GM23338 (cell line): ENCODE measurements at regions not wholly inside any gene's neighbourhood (a gene's known extent, or its start where the extent isn't known, plus 50 kb on each side); places are given as distances from the start of the nearest gene placed in this dataset.

ENCODE experiments used
- ATAC-seq: fragments of 200-7000 bp; cut with Tn5 transposase; 3 replicates; pipeline ENCODE4 v1.9.1; 2020
- DNase-seq: peaks from one replicate; pipeline ENCODE4 v3.0.0-alpha.2; 2015; ENCODE audit warnings: low spot score
- H2AFZ ChIP-seq: fragments of 200-600 bp; sonication (generic); 2 replicates; pipeline ENCODE4 v1.8.0; 2016; ENCODE audit warnings: antibody characterized with exemption, mild to moderate bottlenecking, moderate library complexity
- H3F3A ChIP-seq: fragments of 200-600 bp; sonication (generic); replicated peaks from 2 replicates; pipeline ENCODE4 v1.8.0; 2017; ENCODE audit warnings: antibody characterized with exemption, mixed run types, low read depth
- H3K27ac ChIP-seq: fragments of 200-600 bp; sonication (generic); 2 replicates; pipeline ENCODE4 v1.6.1; 2016; ENCODE audit warnings: low read depth
- H3K27me3 ChIP-seq: fragments of 200-600 bp; sonication (generic); 2 replicates; pipeline ENCODE4 v1.8.0; 2016; ENCODE audit warnings: mild to moderate bottlenecking, mixed run types, moderate library complexity; ENCODE audit not compliant: insufficient read depth
- H3K36me3 ChIP-seq: fragments of 200-600 bp; sonication (generic); 2 replicates; pipeline ENCODE4 v1.8.0; 2016; ENCODE audit warnings: mild to moderate bottlenecking; ENCODE audit not compliant: insufficient read depth
- H3K4me1 ChIP-seq: fragments of 200-600 bp; sonication (generic); 2 replicates; pipeline ENCODE4 v1.8.0; 2016; ENCODE audit warnings: mild to moderate bottlenecking, moderate library complexity; ENCODE audit not compliant: insufficient read depth
- H3K4me2 ChIP-seq: fragments of 200-600 bp; sonication (generic); 2 replicates; pipeline ENCODE4 v1.7.1; 2017; ENCODE audit warnings: mixed run types
- H3K4me3 ChIP-seq: fragments of 200-600 bp; sonication (generic); 2 replicates; pipeline ENCODE4 v1.6.1; 2016; ENCODE audit warnings: mixed run types
- H3K79me2 ChIP-seq: fragments of 200-600 bp; sonication (generic); replicated peaks from 2 replicates; pipeline ENCODE4 v1.8.0; 2017; ENCODE audit warnings: mild to moderate bottlenecking; ENCODE audit not compliant: insufficient read depth
- H3K9me2 ChIP-seq: fragments of 200-600 bp; sonication (generic); 2 replicates; pipeline ENCODE4 v1.8.0; 2017; ENCODE audit not compliant: insufficient read depth
- H4K20me1 ChIP-seq: fragments of 200-600 bp; sonication (generic); replicated peaks from 2 replicates; pipeline ENCODE4 v1.8.0; 2017; ENCODE audit warnings: mild to moderate bottlenecking; ENCODE audit not compliant: insufficient read depth
- H3K27ac Mint-ChIP-seq: 2 replicates; pipeline ENCODE4 v1.8.0; 2020; ENCODE audit warnings: inconsistent platforms, mild to moderate bottlenecking, moderate library complexity, mixed read lengths
- H3K27me3 Mint-ChIP-seq: 3 replicates; pipeline ENCODE4 v1.8.0; 2022; ENCODE audit warnings: low read depth, mild to moderate bottlenecking, moderate library complexity, mixed read lengths, inconsistent platforms; ENCODE audit not compliant: insufficient read depth, poor library complexity
- H3K36me3 Mint-ChIP-seq: 3 replicates; pipeline ENCODE4 v1.8.0; 2021; ENCODE audit warnings: low read depth, mild to moderate bottlenecking, inconsistent platforms, moderate library complexity, mixed read lengths
- H3K4me1 Mint-ChIP-seq: 3 replicates; pipeline ENCODE4 v1.8.0; 2020; ENCODE audit warnings: mild to moderate bottlenecking, inconsistent platforms, mixed read lengths
- H3K4me3 Mint-ChIP-seq: 3 replicates; pipeline ENCODE4 v1.8.0; 2021; ENCODE audit warnings: moderate library complexity, mild to moderate bottlenecking, inconsistent platforms, mixed read lengths
- H3K9me3 Mint-ChIP-seq: 3 replicates; pipeline ENCODE4 v1.8.0; 2020; ENCODE audit warnings: moderate library complexity, mild to moderate bottlenecking, inconsistent platforms, mixed read lengths
- CREB1 ChIP-seq: fragments of 250-450 bp; sonication (Bioruptor Pico); IDR thresholded peaks from 2 replicates; pipeline ENCODE4 v1.5.0; 2020; ENCODE audit warnings: low read depth, mild to moderate bottlenecking, moderate library complexity
- EZH2 ChIP-seq: fragments of 200-600 bp; sonication (generic); IDR thresholded peaks from one replicate; pipeline ENCODE4 v1.8.0; 2017; ENCODE audit warnings: antibody characterized with exemption, mild to moderate bottlenecking, low read depth; ENCODE audit not compliant: unreplicated experiment
- EZH2phosphoT487 ChIP-seq: fragments of 200-600 bp; sonication (generic); IDR thresholded peaks from one replicate; pipeline ENCODE4 v1.8.1; 2018; ENCODE audit warnings: antibody characterized with exemption; ENCODE audit not compliant: unreplicated experiment
- JUNB ChIP-seq: IDR thresholded peaks from one replicate; pipeline ENCODE4 v1.6.1; 2016; ENCODE audit warnings: antibody characterized with exemption; ENCODE audit not compliant: unreplicated experiment
- NANOG ChIP-seq: IDR thresholded peaks from 2 replicates; pipeline ENCODE4 v1.6.1; 2016; ENCODE audit warnings: antibody characterized with exemption, borderline replicate concordance
- POLR2AphosphoS5 ChIP-seq: IDR thresholded peaks from 2 replicates; pipeline ENCODE4 v1.6.1; 2016; ENCODE audit warnings: antibody characterized with exemption, low read depth
- ZNF114 ChIP-seq: fragments of 250-450 bp; sonication (Bioruptor Pico); IDR thresholded peaks from 2 replicates; pipeline ENCODE4 v1.5.0; 2020; ENCODE audit warnings: mild to moderate bottlenecking, moderate library complexity
- ZNF331 ChIP-seq: fragments of 250-450 bp; sonication (Bioruptor Pico); IDR thresholded peaks from 2 replicates; pipeline ENCODE4 v1.5.0; 2020; ENCODE audit warnings: low read depth, mild to moderate bottlenecking, moderate library complexity
- TF ChIP-seq, protein P1 (sequence below): IDR thresholded peaks from one replicate; pipeline ENCODE4 v1.6.1; 2018; ENCODE audit warnings: antibody characterized with exemption; ENCODE audit not compliant: unreplicated experiment
- TF ChIP-seq, protein P2 (sequence below): IDR thresholded peaks from 2 replicates; pipeline ENCODE4 v1.6.1; 2016; ENCODE audit warnings: antibody characterized with exemption

GRCh38 chr5:155316070-155316714 lies 302.6 kb downstream of the KIF4B start (continued):
- TF ChIP-seq, protein P1, sequence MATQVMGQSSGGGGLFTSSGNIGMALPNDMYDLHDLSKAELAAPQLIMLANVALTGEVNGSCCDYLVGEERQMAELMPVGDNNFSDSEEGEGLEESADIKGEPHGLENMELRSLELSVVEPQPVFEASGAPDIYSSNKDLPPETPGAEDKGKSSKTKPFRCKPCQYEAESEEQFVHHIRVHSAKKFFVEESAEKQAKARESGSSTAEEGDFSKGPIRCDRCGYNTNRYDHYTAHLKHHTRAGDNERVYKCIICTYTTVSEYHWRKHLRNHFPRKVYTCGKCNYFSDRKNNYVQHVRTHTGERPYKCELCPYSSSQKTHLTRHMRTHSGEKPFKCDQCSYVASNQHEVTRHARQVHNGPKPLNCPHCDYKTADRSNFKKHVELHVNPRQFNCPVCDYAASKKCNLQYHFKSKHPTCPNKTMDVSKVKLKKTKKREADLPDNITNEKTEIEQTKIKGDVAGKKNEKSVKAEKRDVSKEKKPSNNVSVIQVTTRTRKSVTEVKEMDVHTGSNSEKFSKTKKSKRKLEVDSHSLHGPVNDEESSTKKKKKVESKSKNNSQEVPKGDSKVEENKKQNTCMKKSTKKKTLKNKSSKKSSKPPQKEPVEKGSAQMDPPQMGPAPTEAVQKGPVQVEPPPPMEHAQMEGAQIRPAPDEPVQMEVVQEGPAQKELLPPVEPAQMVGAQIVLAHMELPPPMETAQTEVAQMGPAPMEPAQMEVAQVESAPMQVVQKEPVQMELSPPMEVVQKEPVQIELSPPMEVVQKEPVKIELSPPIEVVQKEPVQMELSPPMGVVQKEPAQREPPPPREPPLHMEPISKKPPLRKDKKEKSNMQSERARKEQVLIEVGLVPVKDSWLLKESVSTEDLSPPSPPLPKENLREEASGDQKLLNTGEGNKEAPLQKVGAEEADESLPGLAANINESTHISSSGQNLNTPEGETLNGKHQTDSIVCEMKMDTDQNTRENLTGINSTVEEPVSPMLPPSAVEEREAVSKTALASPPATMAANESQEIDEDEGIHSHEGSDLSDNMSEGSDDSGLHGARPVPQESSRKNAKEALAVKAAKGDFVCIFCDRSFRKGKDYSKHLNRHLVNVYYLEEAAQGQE = no peak
- TF ChIP-seq ZNF114 (CRISPR knock-in tag) (no peak), EZH2 (no peak)
- TF ChIP-seq, protein P2, sequence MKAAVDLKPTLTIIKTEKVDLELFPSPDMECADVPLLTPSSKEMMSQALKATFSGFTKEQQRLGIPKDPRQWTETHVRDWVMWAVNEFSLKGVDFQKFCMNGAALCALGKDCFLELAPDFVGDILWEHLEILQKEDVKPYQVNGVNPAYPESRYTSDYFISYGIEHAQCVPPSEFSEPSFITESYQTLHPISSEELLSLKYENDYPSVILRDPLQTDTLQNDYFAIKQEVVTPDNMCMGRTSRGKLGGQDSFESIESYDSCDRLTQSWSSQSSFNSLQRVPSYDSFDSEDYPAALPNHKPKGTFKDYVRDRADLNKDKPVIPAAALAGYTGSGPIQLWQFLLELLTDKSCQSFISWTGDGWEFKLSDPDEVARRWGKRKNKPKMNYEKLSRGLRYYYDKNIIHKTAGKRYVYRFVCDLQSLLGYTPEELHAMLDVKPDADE = no peak

DNA sequence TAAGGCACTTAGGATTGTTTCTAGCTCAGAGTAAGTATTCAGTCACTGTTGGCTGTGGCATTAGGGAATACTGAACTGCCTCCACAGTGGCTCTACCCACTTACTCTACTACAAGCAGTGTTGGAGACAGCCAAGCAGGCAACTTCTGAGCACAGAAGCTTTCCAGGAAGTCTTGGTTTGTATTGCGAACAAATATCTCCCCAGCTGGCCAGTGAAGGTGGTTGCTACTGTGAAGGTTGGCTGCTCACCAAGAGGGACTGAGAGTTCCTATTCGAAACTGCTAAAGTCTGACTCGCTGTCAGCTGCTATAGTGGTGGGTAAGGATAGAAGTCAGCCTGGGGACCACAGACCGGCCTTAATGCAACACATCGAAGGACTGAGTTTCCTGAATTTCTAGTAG lies 319.1 kb downstream of the KIF4B start:
- no peaks in the 10 kb centered on the region for H3K36me3 ChIP-seq
- ATAC-seq = no peak
- no peaks in the 10 kb centered on the region for H3K79me2 ChIP-seq
- TF ChIP-seq, protein P1 = no peak
- no peak for TF ChIP-seq JUNB
- no peak for TF ChIP-seq ZNF331 (CRISPR knock-in tag)
- TF ChIP-seq NANOG = no peak
- TF ChIP-seq, protein P2 = no peak
- no peak for TF ChIP-seq POLR2AphosphoS5
- TF ChIP-seq CREB1 (CRISPR knock-in tag) = no peak
- no peak for TF ChIP-seq EZH2phosphoT487
- no peak for TF ChIP-seq EZH2

More for the DNA sequence above, 319.1 kb downstream of the KIF4B start:
- Histone ChIP-seq H3K27ac (no peak overlapping the region), H4K20me1 (no peaks in the 10 kb centered on the region), H3K9me2 (peaks cover 7% of the 10 kb centered on the region; the same call in 1 of the 2 replicates), H2AFZ (no peak overlapping the region), H3K4me3 (no peak overlapping the region), H3K4me1 (no peaks in the 10 kb centered on the region), H3K4me2 (no peak overlapping the region), H3F3A (no peaks in the 10 kb centered on the region), H3K27me3 (no peaks in the 10 kb centered on the region)
- Mint-ChIP-seq H3K9me3 (peaks cover 2% of the 10 kb centered on the region; the same call in 1 of the 3 replicates), H3K27me3 (no peaks in the 10 kb centered on the region), H3K4me3 (no peak overlapping the region), H3K36me3 (no peaks in the 10 kb centered on the region), H3K27ac (no peak overlapping the region), H3K4me1 (no peaks in the 10 kb centered on the region)
- no peak for DNase-seq
